Kidney (tissue), 13 donors: ENCODE measurements at regions not wholly inside any gene's neighbourhood (a gene's known extent, or its start where the extent isn't known, plus 50 kb on each side); places are given as distances from the start of the nearest gene placed in this dataset.

ENCODE experiments used
- DNase-seq, 5 donors: peaks; one replicate each; pipeline ENCODE4 v3.0.0-alpha.2; 2013 to 2020
- FAIRE-seq: peaks from 2 replicates; lab custom pipeline; 2012; peaks lifted over from hg19 to GRCh38; lab: Jason Lieb, UNC
- H3K27ac ChIP-seq, 2 donors: one replicate each; pipeline ENCODE4 v1.7.0; 2013; ENCODE audit warnings: low read depth in 2 of 2, low read length in 2 of 2, inconsistent platforms in 1 of 2
- H3K27me3 ChIP-seq: one replicate; pipeline ENCODE4 v1.7.1; 2013; ENCODE audit warnings: low read length, inconsistent platforms; ENCODE audit not compliant: control insufficient read depth, insufficient read depth
- H3K36me3 ChIP-seq, 3 donors: one replicate each; pipeline versions ENCODE4 v1.7.0 to v1.7.1; 2013; ENCODE audit warnings: low read length in 3 of 3, control low read depth in 1 of 3, inconsistent platforms in 1 of 3; ENCODE audit not compliant: insufficient read depth in 3 of 3, control insufficient read depth in 2 of 3
- H3K4me1 ChIP-seq, 3 donors: one replicate each; pipeline versions ENCODE4 v1.7.0 to v1.7.1; 2013; ENCODE audit warnings: low read length in 3 of 3, inconsistent platforms in 1 of 3, low read depth in 1 of 3; ENCODE audit not compliant: control insufficient read depth in 2 of 3, insufficient read depth in 2 of 3
- H3K4me3 ChIP-seq, 3 donors: one replicate each; pipeline versions ENCODE4 v1.7.0 to v1.8.1; 2013; ENCODE audit warnings: low read length in 3 of 3, control low read depth in 1 of 3, inconsistent platforms in 1 of 3
- H3K9ac ChIP-seq, 3 donors: one replicate each; pipeline versions ENCODE4 v1.7.0 to v1.7.1; 2013; ENCODE audit warnings: low read length in 3 of 3, control low read depth in 1 of 3, inconsistent platforms in 1 of 3
- H3K9me3 ChIP-seq, 3 donors: one replicate each; pipeline versions ENCODE4 v1.7.0 to v1.7.1; 2013; ENCODE audit warnings: low read length in 3 of 3, control low read depth in 1 of 3, inconsistent platforms in 1 of 3; ENCODE audit not compliant: control insufficient read depth in 2 of 3, insufficient read depth in 1 of 3
- CTCF ChIP-seq: IDR thresholded peaks from 3 replicates; pipeline ENCODE4 v1.5.1; 2012; ENCODE audit warnings: mild to moderate bottlenecking, moderate library complexity, borderline replicate concordance; ENCODE audit not compliant: insufficient read depth; ENCODE audit errors: extremely low read depth
- intact Hi-C: fragments of 100-400 bp; cut with DNase I; formaldehyde crosslinking; loops from one replicate; pipeline ENCODE4 v1.11.1; 2022
- donor health status: control.
- donor health status: control.
- donor health status: control.
- donor health status: control.
- donor health status: control.
- donor health status: DM: yes; HTN: yes; CAD: no.
- donor health status: Normal renal cell carcinoma (clear cell type).

GRCh38 chr11:91922846-91923245 is 301.8 kb upstream of the FAT3 start:
- no peak for DNase-seq
- Histone ChIP-seq H3K27me3 (no peaks in the 10 kb centered on the region), H3K27ac (no peak overlapping the region), H3K9ac (no peak overlapping the region), H3K4me1 (no peaks in the 10 kb centered on the region), H3K4me3 (no peak overlapping the region), H3K36me3 (no peaks in the 10 kb centered on the region), H3K9me3 (no peaks in the 10 kb centered on the region)
- TF ChIP-seq CTCF: no peak
- no peak for FAIRE-seq
- intact Hi-C loops: no loop called here

GRCh38 chr11:91921974-91922373 is 302.6 kb upstream of the FAT3 start:
- FAIRE-seq: no peak
- Histone ChIP-seq H3K9me3 (no peaks in the 10 kb centered on the region), H3K36me3 (no peaks in the 10 kb centered on the region), H3K9ac (no peak overlapping the region), H3K27me3 (no peaks in the 10 kb centered on the region), H3K27ac (no peak overlapping the region), H3K4me1 (no peaks in the 10 kb centered on the region), H3K4me3 (no peak overlapping the region)
- DNase-seq: no peak
- intact Hi-C loops: no loop called here
- TF ChIP-seq CTCF: no peak

- Histone ChIP-seq H3K4me3 (no peak overlapping the region), H3K27me3 (no peaks in the 10 kb centered on the region), H3K27ac (no peak overlapping the region), H3K36me3 (no peaks in the 10 kb centered on the region), H3K9ac (no peak overlapping the region), H3K4me1 (no peaks in the 10 kb centered on the region), H3K9me3 (no peaks in the 10 kb centered on the region)
- DNase-seq: no peak
- FAIRE-seq: no peak
- no peak for TF ChIP-seq CTCF
- intact Hi-C loops: no loop called here
These were observed 311.2 kb upstream of the FAT3 start for GRCh38 chr11:91913407-91913806.

- DNase-seq (no peak), FAIRE-seq (no peak)
- Histone ChIP-seq H3K27ac (no peak overlapping the region), H3K36me3 (no peaks in the 10 kb centered on the region), H3K9me3 (no peaks in the 10 kb centered on the region), H3K27me3 (no peaks in the 10 kb centered on the region), H3K4me3 (no peak overlapping the region), H3K4me1 (no peaks in the 10 kb centered on the region), H3K9ac (no peak overlapping the region)
- intact Hi-C loops: no loop called here
- no peak for TF ChIP-seq CTCF
These were observed 312.3 kb upstream of the FAT3 start for GRCh38 chr11:91912322-91912721.
